Calu3 (cell line): ENCODE measurements at regions not wholly inside any gene's neighbourhood (a gene's known extent, or its start where the extent isn't known, plus 50 kb on each side); places are given as distances from the start of the nearest gene placed in this dataset.

ENCODE experiments used
- BruUV-seq: library from RNA; stranded (reverse); fragments of 400-500 nt; replicated peaks from 2 replicates; lab custom pipeline; 2021; lab: Mats Ljungman, UMichigan
- CTCF ChIA-PET: fragments of 300-600 bp; sonication (Branson Sonifier 250); formaldehyde crosslinking; loops from one replicate; lab custom pipeline; 2022; ENCODE audit warnings: antibody characterized with exemption; lab: Charles Lee
- DNase-seq: peaks from one replicate; pipeline ENCODE4 v3.0.0; 2022
- H3K27ac Mint-ChIP-seq: one replicate; pipeline ENCODE4 v1.8.0; 2022; ENCODE audit warnings: mixed read lengths; ENCODE audit not compliant: unreplicated experiment
- H3K27me3 Mint-ChIP-seq: one replicate; pipeline ENCODE4 v1.8.0; 2022; ENCODE audit warnings: mixed read lengths; ENCODE audit not compliant: unreplicated experiment
- H3K36me3 Mint-ChIP-seq: one replicate; pipeline ENCODE4 v1.8.0; 2022; ENCODE audit warnings: mild to moderate bottlenecking, moderate library complexity, mixed read lengths; ENCODE audit not compliant: insufficient read depth, unreplicated experiment
- H3K4me1 Mint-ChIP-seq: one replicate; pipeline ENCODE4 v1.8.0; 2022; ENCODE audit warnings: mild to moderate bottlenecking, low read depth, mixed read lengths; ENCODE audit not compliant: unreplicated experiment
- H3K4me3 Mint-ChIP-seq: one replicate; pipeline ENCODE4 v1.8.0; 2022; ENCODE audit warnings: mild to moderate bottlenecking, low read depth, moderate library complexity, mixed read lengths; ENCODE audit not compliant: unreplicated experiment
- H3K9me3 Mint-ChIP-seq: one replicate; pipeline ENCODE4 v1.8.0; 2022; ENCODE audit warnings: low read depth, mixed read lengths; ENCODE audit not compliant: unreplicated experiment
- CTCF ChIP-seq: fragments of 200-600 bp; IDR thresholded peaks from one replicate; pipeline ENCODE4 v1.8.0; 2022; ENCODE audit warnings: antibody characterized with exemption; ENCODE audit not compliant: unreplicated experiment
- intact Hi-C: fragments of 100-400 bp; cut with micrococcal nuclease; formaldehyde crosslinking; loops from one replicate; pipeline ENCODE4 v1.10.0; 2022; ENCODE audit not compliant: unreplicated experiment

DNA sequence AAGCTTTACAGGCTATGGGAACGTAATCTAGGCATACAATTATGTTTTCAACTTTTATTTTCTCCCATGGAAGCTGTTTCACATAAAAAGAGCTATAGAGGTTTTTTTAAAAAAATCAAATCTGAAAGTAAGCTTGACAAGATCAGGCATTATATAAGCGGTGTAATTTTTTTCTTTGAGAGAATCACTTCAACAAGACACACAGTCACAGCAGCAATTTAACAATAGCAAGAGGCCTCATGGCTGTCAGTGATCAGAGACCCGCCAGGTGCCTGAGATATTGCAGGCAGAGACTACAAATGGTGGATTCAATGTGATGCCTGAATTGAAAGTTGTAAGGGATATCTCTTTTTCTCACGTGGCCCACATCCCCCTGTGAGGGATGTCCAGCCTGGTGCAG lies 270.5 kb upstream of the TBC1D5 start:
- Mint-ChIP-seq H3K4me3 (no peak overlapping the region), H3K4me1 (peaks cover 4% of the 10 kb centered on the region), H3K36me3 (no peaks in the 10 kb centered on the region), H3K9me3 (no peaks in the 10 kb centered on the region), H3K27me3 (no peaks in the 10 kb centered on the region), H3K27ac (no peak overlapping the region)
- CTCF ChIA-PET = no interaction called here
- no peak for TF ChIP-seq CTCF
- intact Hi-C loops = no loop called here
- DNase-seq = no peak
- no TSS peak for BruUV-seq

DNA sequence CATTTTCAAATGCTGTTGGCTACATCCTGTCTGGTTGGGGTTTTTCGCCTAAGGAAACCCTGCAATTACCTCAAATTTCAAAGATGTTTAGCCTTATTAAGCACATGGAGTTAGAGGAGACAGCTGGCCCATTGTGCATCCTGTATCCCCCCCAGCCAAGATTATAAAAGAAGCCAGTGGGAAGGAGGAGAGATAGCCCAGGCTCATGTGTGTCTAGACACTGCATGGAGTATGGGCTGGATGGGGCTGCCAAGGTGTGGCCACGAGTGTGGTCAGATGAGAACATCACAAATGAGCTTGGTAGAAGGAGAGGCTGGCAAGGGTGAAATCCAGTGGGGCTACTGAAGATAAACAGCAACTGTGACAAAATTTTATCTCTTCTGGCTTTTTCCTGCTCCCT lies 270.0 kb upstream of the TBC1D5 start:
- BruUV-seq = no TSS peak
- intact Hi-C loops = no loop called here
- no peak overlapping the region for H3K27ac Mint-ChIP-seq
- H3K4me3 Mint-ChIP-seq = no peak overlapping the region
- H3K9me3 Mint-ChIP-seq = no peaks in the 10 kb centered on the region
- no peaks in the 10 kb centered on the region for H3K27me3 Mint-ChIP-seq
- TF ChIP-seq CTCF = no peak
- H3K36me3 Mint-ChIP-seq = no peaks in the 10 kb centered on the region
- DNase-seq = no peak
- H3K4me1 Mint-ChIP-seq = peaks cover 6% of the 10 kb centered on the region
- CTCF ChIA-PET = no interaction called here

GRCh38 chr3:18011387-18011786 lies 269.0 kb upstream of the TBC1D5 start:
- Mint-ChIP-seq H3K27ac (no peak overlapping the region), H3K4me1 (peaks cover 6% of the 10 kb centered on the region), H3K9me3 (no peaks in the 10 kb centered on the region), H3K4me3 (no peak overlapping the region), H3K27me3 (no peaks in the 10 kb centered on the region), H3K36me3 (no peaks in the 10 kb centered on the region)
- intact Hi-C loops = no loop called here
- CTCF ChIA-PET = no interaction called here
- DNase-seq = no peak
- no peak for TF ChIP-seq CTCF
- BruUV-seq = no TSS peak

DNA sequence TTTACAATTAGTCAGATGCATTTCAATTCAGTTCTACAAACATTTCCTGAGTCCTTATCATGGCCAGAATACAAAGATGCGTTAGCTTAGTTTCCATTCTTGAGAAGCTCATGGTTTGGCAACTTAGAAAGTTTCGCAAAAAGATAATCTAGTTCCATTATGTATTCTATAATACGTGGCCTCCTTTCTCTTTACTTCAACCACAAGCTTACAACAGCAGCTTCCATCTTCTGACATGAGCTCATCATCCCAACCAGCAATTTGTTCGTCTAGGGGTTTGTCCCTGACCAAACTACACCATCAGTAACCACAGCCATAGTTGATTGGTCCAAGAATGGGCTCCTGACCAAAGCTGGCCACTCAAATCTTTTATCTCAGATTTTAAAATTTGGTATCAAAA lies 267.6 kb upstream of the TBC1D5 start:
- Mint-ChIP-seq H3K36me3 (no peaks in the 10 kb centered on the region), H3K27ac (no peak overlapping the region), H3K9me3 (no peaks in the 10 kb centered on the region), H3K27me3 (no peaks in the 10 kb centered on the region), H3K4me1 (peaks cover 6% of the 10 kb centered on the region), H3K4me3 (no peak overlapping the region)
- CTCF ChIA-PET = no interaction called here
- no peak for DNase-seq
- no peak for TF ChIP-seq CTCF
- no TSS peak for BruUV-seq
- intact Hi-C loops = no loop called here
